Coronary artery (tissue), 2 donors: ENCODE measurements at regions not wholly inside any gene's neighbourhood (a gene's known extent, or its start where the extent isn't known, plus 50 kb on each side); places are given as distances from the start of the nearest gene placed in this dataset.

ENCODE experiments used
- DNase-seq: peaks from one replicate; pipeline ENCODE4 v3.0.0-alpha.2; 2017; ENCODE audit warnings: low spot score
- H3K27ac ChIP-seq, 2 donors: fragments of 200-600 bp; sonication (generic); one replicate each; pipeline ENCODE4 v1.5.1; 2016 to 2019
- H3K4me3 ChIP-seq: fragments of 200-600 bp; sonication (generic); 2 replicates; pipeline ENCODE4 v1.5.1; 2016; ENCODE audit warnings: mild to moderate bottlenecking, moderate library complexity
- CTCF ChIP-seq: fragments of 200-600 bp; sonication (generic); IDR thresholded peaks from one replicate; pipeline ENCODE4 v1.5.1; 2019; ENCODE audit warnings: antibody characterized with exemption

GRCh38 chr10:33945051-33945450 lies 610.6 kb upstream of the NRP1 start:
- Histone ChIP-seq H3K4me3 (no peak overlapping the region), H3K27ac (no peak overlapping the region)
- no peak for DNase-seq
- TF ChIP-seq CTCF: no peak

- no peak for TF ChIP-seq CTCF
- H3K4me3 ChIP-seq: no peak overlapping the region
- no peak overlapping the region for H3K27ac ChIP-seq
- DNase-seq: no peak
Observed at GRCh38 chr10:33942508-33942907, 608.0 kb upstream of the NRP1 start.

GRCh38 chr10:33939892-33940291 lies 605.4 kb upstream of the NRP1 start:
- DNase-seq: no peak
- TF ChIP-seq CTCF: no peak
- Histone ChIP-seq H3K27ac (no peak overlapping the region), H3K4me3 (no peak overlapping the region)

- DNase-seq: no peak
- H3K4me3 ChIP-seq: no peak overlapping the region
- H3K27ac ChIP-seq: no peak overlapping the region
- no peak for TF ChIP-seq CTCF
Observed at GRCh38 chr10:33939410-33939809, 604.9 kb upstream of the NRP1 start.

GRCh38 chr10:33938001-33938400 lies 603.5 kb upstream of the NRP1 start:
- no peak for DNase-seq
- no peak for TF ChIP-seq CTCF
- Histone ChIP-seq H3K4me3 (no peak overlapping the region), H3K27ac (no peak overlapping the region)

- DNase-seq: no peak
Observed at GRCh38 chr10:33937036-33937730, 602.7 kb upstream of the NRP1 start.

More at GRCh38 chr10:33937036-33937730, 602.7 kb upstream of the NRP1 start:
- no peak for TF ChIP-seq CTCF
- Histone ChIP-seq H3K4me3 (no peak overlapping the region), H3K27ac (no peak overlapping the region)
